Thyroid gland (tissue), 4 donors: ENCODE measurements at regions not wholly inside any gene's neighbourhood (a gene's known extent, or its start where the extent isn't known, plus 50 kb on each side); places are given as distances from the start of the nearest gene placed in this dataset.

Experiments used
- DNase-seq, 2 donors: peaks; one replicate each; pipeline ENCODE4 v3.0.0-alpha.2; 2019
- H3K27ac ChIP-seq, 3 donors: fragments of 200-600 bp; sonication (generic); 1 replicate in 2 of 3; 2 replicates in 1 of 3; pipeline ENCODE4 v1.5.1; 2016 to 2019; ENCODE audit warnings: mild to moderate bottlenecking in 1 of 3, moderate library complexity in 1 of 3
- H3K27me3 ChIP-seq: fragments of 200-600 bp; sonication (generic); one replicate; pipeline ENCODE4 v1.5.1; 2019
- H3K36me3 ChIP-seq, 2 donors: fragments of 200-600 bp; sonication (generic); one replicate each; pipeline ENCODE4 v1.5.1; 2016 to 2019
- H3K4me1 ChIP-seq, 2 donors: fragments of 200-600 bp; sonication (generic); one replicate each; pipeline ENCODE4 v1.5.1; 2017 to 2019
- H3K4me3 ChIP-seq, 3 donors: fragments of 200-600 bp; sonication (generic); replicated peaks in 1 of 3; 1 replicate in 2 of 3; 2 replicates in 1 of 3; pipeline ENCODE4 v1.5.1; 2016; ENCODE audit warnings: mild to moderate bottlenecking in 1 of 3
- H3K9me3 ChIP-seq: fragments of 200-600 bp; sonication (generic); one replicate; pipeline ENCODE4 v1.5.1; 2017
- CTCF ChIP-seq, 6 experiments: fragments of 200-600 bp in 3 of 6; fragments of 450-650 bp in 3 of 6; sonication (generic) in 3 of 6; IDR thresholded peaks; one replicate each; pipeline ENCODE4 v1.5.1; 2016 to 2019; ENCODE audit warnings: antibody characterized with exemption in 6 of 6, mild to moderate bottlenecking in 2 of 6, inconsistent platforms in 1 of 6, moderate library complexity in 1 of 6
- POLR2A ChIP-seq, 2 donors: fragments of 450-650 bp; IDR thresholded peaks; one replicate each; pipeline ENCODE4 v1.6.1; 2017; ENCODE audit warnings: antibody characterized with exemption in 2 of 2, mild to moderate bottlenecking in 2 of 2, moderate library complexity in 1 of 2
- WGBS, 2 donors: methylation state at CpG; one replicate each; pipeline ENCODE4 v1.1.5; 2017; 5-methylcytosine and 5-hydroxymethylcytosine counted together
- intact Hi-C: fragments of 100-400 bp; cut with DNase I; formaldehyde crosslinking; loops from one replicate; pipeline ENCODE4 v1.15.1; 2023

GRCh38 chr10:61099756-61100155, 155.8 kb upstream of the RHOBTB1 start:
- Histone ChIP-seq H3K27me3 (no peaks in the 10 kb centered on the region), H3K4me3 (no peak overlapping the region), H3K9me3 (no peaks in the 10 kb centered on the region), H3K4me1 (no peaks in the 10 kb centered on the region), H3K27ac (no peak overlapping the region), H3K36me3 (no peaks in the 10 kb centered on the region)
- DNase-seq = no peak
- WGBS, 2 donors = 76 to 83% methylated on average over 4 of the region's 4 CpGs
- TF ChIP-seq CTCF (IDR thresholded peaks at IDR 0.05) (no peak), POLR2A (IDR thresholded peaks at IDR 0.05) (no peak)
- intact Hi-C loops = no loop called here

- no peaks in the 10 kb centered on the region for H3K27me3 ChIP-seq
- DNase-seq = no peak
- intact Hi-C loops = no loop called here
- no peaks in the 10 kb centered on the region for H3K36me3 ChIP-seq
- WGBS, 2 donors = 81% methylated on average over 1 of the region's 1 CpG
- no peak overlapping the region for H3K4me3 ChIP-seq
- no peaks in the 10 kb centered on the region for H3K9me3 ChIP-seq
- H3K4me1 ChIP-seq = no peaks in the 10 kb centered on the region
- TF ChIP-seq POLR2A (IDR thresholded peaks at IDR 0.05) (no peak), CTCF (IDR thresholded peaks at IDR 0.05) (no peak)
- H3K27ac ChIP-seq = no peak overlapping the region
Measured at GRCh38 chr10:61098966-61099365, 155.0 kb upstream of the RHOBTB1 start.

- Histone ChIP-seq H3K4me3 (no peak overlapping the region), H3K4me1 (no peaks in the 10 kb centered on the region), H3K27ac (no peak overlapping the region), H3K27me3 (no peaks in the 10 kb centered on the region), H3K9me3 (no peaks in the 10 kb centered on the region), H3K36me3 (no peaks in the 10 kb centered on the region)
- intact Hi-C loops = no loop called here
- TF ChIP-seq CTCF (IDR thresholded peaks at IDR 0.05) = no peak
- TF ChIP-seq POLR2A (IDR thresholded peaks at IDR 0.05) = no peak
- DNase-seq = no peak
- WGBS, 2 donors = 59 to 80% methylated on average over 1 of the region's 1 CpG
Measured at GRCh38 chr10:61097026-61097425, 153.0 kb upstream of the RHOBTB1 start.

- no peaks in the 10 kb centered on the region for H3K27me3 ChIP-seq
- no peak for TF ChIP-seq POLR2A (IDR thresholded peaks at IDR 0.05)
- TF ChIP-seq CTCF (IDR thresholded peaks at IDR 0.05) = no peak
- DNase-seq = no peak
- H3K27ac ChIP-seq = no peak overlapping the region
- no peaks in the 10 kb centered on the region for H3K9me3 ChIP-seq
- intact Hi-C loops = no loop called here
- no peaks in the 10 kb centered on the region for H3K4me1 ChIP-seq
- 74 to 89% methylated on average over 1 of the region's 1 CpG for WGBS, 2 donors
- no peak overlapping the region for H3K4me3 ChIP-seq
- no peaks in the 10 kb centered on the region for H3K36me3 ChIP-seq
Measured at GRCh38 chr10:61096056-61096455, 152.1 kb upstream of the RHOBTB1 start.

- H3K4me3 ChIP-seq = no peak overlapping the region
- no peak overlapping the region for H3K27ac ChIP-seq
- WGBS, 2 donors = 94% methylated on average over 1 of the region's 1 CpG
- intact Hi-C loops = no loop called here
- no peaks in the 10 kb centered on the region for H3K4me1 ChIP-seq
- no peaks in the 10 kb centered on the region for H3K27me3 ChIP-seq
- no peak for TF ChIP-seq CTCF (IDR thresholded peaks at IDR 0.05)
- no peak for TF ChIP-seq POLR2A (IDR thresholded peaks at IDR 0.05)
- no peaks in the 10 kb centered on the region for H3K9me3 ChIP-seq
- no peak for DNase-seq
- no peaks in the 10 kb centered on the region for H3K36me3 ChIP-seq
Measured at GRCh38 chr10:61091531-61091930, 147.5 kb upstream of the RHOBTB1 start.
